OCI-LY7 (cell line): ENCODE measurements at regions not wholly inside any gene's neighbourhood (a gene's known extent, or its start where the extent isn't known, plus 50 kb on each side); places are given as distances from the start of the nearest gene placed in this dataset.

Experiments used
- BruUV-seq: library from RNA; stranded (reverse); fragments of 400-500 nt; replicated peaks from 2 replicates; lab custom pipeline; 2021; lab: Mats Ljungman, UMichigan
- CTCF ChIA-PET: fragments of 300-600 bp; sonication (Branson Sonifier 250); formaldehyde crosslinking; loops from one replicate; lab custom pipeline; 2022; ENCODE audit warnings: antibody characterized with exemption; ENCODE audit not compliant: unreplicated experiment; lab: Charles Lee
- POLR2A ChIA-PET: fragments of 300-600 bp; sonication (Branson Sonifier 250); formaldehyde crosslinking; loops from one replicate; lab custom pipeline; 2022; ENCODE audit warnings: antibody characterized with exemption; lab: Charles Lee
- DNase-seq: peaks from one replicate; pipeline ENCODE4 v3.0.0-alpha.2; 2015; ENCODE audit warnings: low spot score
- H2AFZ ChIP-seq: fragments of 200-600 bp; sonication (generic), shearing (Covaris generic); 2 replicates; pipeline ENCODE4 v1.6.1; 2014; ENCODE audit warnings: mild to moderate bottlenecking, antibody characterized with exemption, low read length, moderate library complexity
- H3K27ac ChIP-seq: fragments of 200-600 bp; sonication (generic); 2 replicates; pipeline ENCODE4 v1.5.1; 2014; ENCODE audit warnings: mixed run types, low read depth, mild to moderate bottlenecking, moderate library complexity, low read length, inconsistent platforms; ENCODE audit not compliant: poor library complexity, severe bottlenecking
- H3K36me3 ChIP-seq: fragments of 200-600 bp; sonication (generic); 2 replicates; pipeline ENCODE4 v1.6.1; 2014; ENCODE audit warnings: mild to moderate bottlenecking, antibody characterized with exemption, low read length, moderate library complexity, mixed read lengths; ENCODE audit not compliant: insufficient read depth
- H3K4me1 ChIP-seq: fragments of 200-600 bp; sonication (generic); 2 replicates; pipeline ENCODE4 v1.5.1; 2014; ENCODE audit warnings: mild to moderate bottlenecking, low read length; ENCODE audit not compliant: insufficient read depth, poor library complexity, severe bottlenecking
- H3K4me2 ChIP-seq: fragments of 200-600 bp; sonication (generic); 2 replicates; pipeline ENCODE4 v1.6.1; 2014; ENCODE audit warnings: mild to moderate bottlenecking, low read length
- H3K4me3 ChIP-seq: fragments of 200-600 bp; sonication (generic); 2 replicates; pipeline ENCODE4 v1.5.1; 2014; ENCODE audit warnings: mild to moderate bottlenecking, low read depth, low read length; ENCODE audit not compliant: poor library complexity, severe bottlenecking
- H3K79me2 ChIP-seq: fragments of 200-600 bp; sonication (generic); 2 replicates; pipeline ENCODE4 v1.6.1; 2016; ENCODE audit warnings: low read depth, mild to moderate bottlenecking, low read length, moderate library complexity, mixed read lengths; ENCODE audit not compliant: insufficient read depth
- H3K9me2 ChIP-seq: fragments of 200-600 bp; sonication (generic); 2 replicates; pipeline ENCODE4 v1.6.1; 2016; ENCODE audit warnings: mild to moderate bottlenecking, low read length, mixed read lengths; ENCODE audit not compliant: insufficient read depth
- H3K9me3 ChIP-seq: fragments of 200-600 bp; sonication (generic); 2 replicates; pipeline ENCODE4 v1.6.1; 2014; ENCODE audit warnings: mild to moderate bottlenecking, mixed run types, low read length, mixed read lengths
- H4K20me1 ChIP-seq: fragments of 200-600 bp; sonication (generic); 2 replicates; pipeline ENCODE4 v1.6.1; 2014; ENCODE audit warnings: mild to moderate bottlenecking, antibody characterized with exemption, low read length, moderate library complexity, mixed read lengths; ENCODE audit not compliant: insufficient read depth
- EZH2phosphoT487 ChIP-seq: fragments of 200-600 bp; sonication (generic); IDR thresholded peaks from 2 replicates; pipeline ENCODE4 v1.6.1; 2018; ENCODE audit warnings: low read depth, borderline replicate concordance, mild to moderate bottlenecking, mixed run types, antibody characterized with exemption, low read length, moderate library complexity, mixed read lengths
- intact Hi-C: fragments of 100-400 bp; cut with micrococcal nuclease; formaldehyde crosslinking; loops from one replicate; pipeline ENCODE4 v1.10.0; 2022; ENCODE audit not compliant: unreplicated experiment
- TF ChIP-seq, protein P1 (sequence below): fragments of 200-600 bp; sonication (generic); conservative IDR thresholded peaks from 2 replicates; pipeline ENCODE4 v1.5.1; 2014; ENCODE audit warnings: mild to moderate bottlenecking, antibody characterized with exemption, low read length, moderate library complexity, mixed read lengths

DNA sequence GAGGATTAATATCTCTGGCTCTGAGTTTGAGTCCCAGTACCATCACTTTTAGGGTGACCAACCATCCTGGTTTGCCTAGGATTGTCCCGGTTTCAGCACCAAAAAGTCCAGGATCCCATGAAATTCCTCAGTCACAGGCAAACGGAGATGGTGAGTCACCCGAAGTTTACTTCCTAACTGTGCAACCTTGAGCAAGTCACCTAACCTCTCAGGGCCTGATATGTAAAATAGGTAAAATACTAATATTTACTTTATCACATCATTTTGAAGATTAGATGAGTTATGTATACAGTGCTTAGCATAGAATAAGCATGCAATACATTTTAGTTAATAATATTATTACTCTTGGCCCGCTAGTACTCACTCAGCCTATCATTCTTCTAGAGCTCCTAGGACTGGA lies 91.1 kb upstream of the KCNMB2 start:
- H3K79me2 ChIP-seq = no peaks in the 10 kb centered on the region
- H3K36me3 ChIP-seq = no peaks in the 10 kb centered on the region
- CTCF ChIA-PET = interaction anchor here (0.5 kb wide), 1 partner anchor 505 kb away, joined by 3 read pairs; no protein-coding TSS in a partner anchor
- H3K27ac ChIP-seq = no peak overlapping the region
- POLR2A ChIA-PET = interaction anchor here (0.7 kb wide), 1 partner anchor 24 kb away, joined by 3 read pairs; no protein-coding TSS in a partner anchor
- no peak overlapping the region for H3K4me3 ChIP-seq
- no peak for DNase-seq
- no peak overlapping the region for H2AFZ ChIP-seq
- no peaks in the 10 kb centered on the region for H4K20me1 ChIP-seq
- H3K4me2 ChIP-seq = no peak overlapping the region
- BruUV-seq = no TSS peak
- H3K4me1 ChIP-seq = no peaks in the 10 kb centered on the region
- TF ChIP-seq, protein P1, sequence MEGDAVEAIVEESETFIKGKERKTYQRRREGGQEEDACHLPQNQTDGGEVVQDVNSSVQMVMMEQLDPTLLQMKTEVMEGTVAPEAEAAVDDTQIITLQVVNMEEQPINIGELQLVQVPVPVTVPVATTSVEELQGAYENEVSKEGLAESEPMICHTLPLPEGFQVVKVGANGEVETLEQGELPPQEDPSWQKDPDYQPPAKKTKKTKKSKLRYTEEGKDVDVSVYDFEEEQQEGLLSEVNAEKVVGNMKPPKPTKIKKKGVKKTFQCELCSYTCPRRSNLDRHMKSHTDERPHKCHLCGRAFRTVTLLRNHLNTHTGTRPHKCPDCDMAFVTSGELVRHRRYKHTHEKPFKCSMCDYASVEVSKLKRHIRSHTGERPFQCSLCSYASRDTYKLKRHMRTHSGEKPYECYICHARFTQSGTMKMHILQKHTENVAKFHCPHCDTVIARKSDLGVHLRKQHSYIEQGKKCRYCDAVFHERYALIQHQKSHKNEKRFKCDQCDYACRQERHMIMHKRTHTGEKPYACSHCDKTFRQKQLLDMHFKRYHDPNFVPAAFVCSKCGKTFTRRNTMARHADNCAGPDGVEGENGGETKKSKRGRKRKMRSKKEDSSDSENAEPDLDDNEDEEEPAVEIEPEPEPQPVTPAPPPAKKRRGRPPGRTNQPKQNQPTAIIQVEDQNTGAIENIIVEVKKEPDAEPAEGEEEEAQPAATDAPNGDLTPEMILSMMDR = no peak
- no peak for TF ChIP-seq EZH2phosphoT487
- intact Hi-C loops = no loop called here
- H3K9me3 ChIP-seq = no peaks in the 10 kb centered on the region
- H3K9me2 ChIP-seq = no peaks in the 10 kb centered on the region

DNA sequence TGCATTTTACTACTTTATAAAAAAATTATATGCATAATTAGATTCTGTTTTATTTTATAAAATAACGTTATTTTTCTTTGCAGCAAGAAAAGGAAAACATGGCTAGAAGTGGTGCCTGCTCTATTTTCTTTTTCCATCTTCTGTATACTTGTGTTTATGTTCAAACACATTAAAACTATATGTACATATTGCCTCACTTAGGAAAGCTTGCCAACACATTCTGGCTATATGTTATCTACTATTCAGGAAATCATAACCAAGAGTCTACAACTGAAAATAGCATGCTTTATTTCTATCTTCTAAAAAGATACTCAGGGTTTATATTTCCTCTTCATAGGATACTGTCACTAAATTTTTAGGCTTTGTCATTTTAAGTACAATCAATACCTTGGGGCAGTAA lies 90.2 kb upstream of the KCNMB2 start:
- TF ChIP-seq, protein P1 = no peak
- no peak for TF ChIP-seq EZH2phosphoT487
- DNase-seq = no peak
- H2AFZ ChIP-seq = no peak overlapping the region
- intact Hi-C loops = no loop called here
- BruUV-seq = no TSS peak
- CTCF ChIA-PET = no interaction called here
- H3K4me1 ChIP-seq = no peaks in the 10 kb centered on the region
- no peak overlapping the region for H3K4me3 ChIP-seq
- no peaks in the 10 kb centered on the region for H3K9me2 ChIP-seq
- H3K36me3 ChIP-seq = no peaks in the 10 kb centered on the region
- POLR2A ChIA-PET = no interaction called here
- no peak overlapping the region for H3K4me2 ChIP-seq
- no peaks in the 10 kb centered on the region for H3K9me3 ChIP-seq
- no peaks in the 10 kb centered on the region for H3K79me2 ChIP-seq
- no peaks in the 10 kb centered on the region for H4K20me1 ChIP-seq
- H3K27ac ChIP-seq = no peak overlapping the region

DNA sequence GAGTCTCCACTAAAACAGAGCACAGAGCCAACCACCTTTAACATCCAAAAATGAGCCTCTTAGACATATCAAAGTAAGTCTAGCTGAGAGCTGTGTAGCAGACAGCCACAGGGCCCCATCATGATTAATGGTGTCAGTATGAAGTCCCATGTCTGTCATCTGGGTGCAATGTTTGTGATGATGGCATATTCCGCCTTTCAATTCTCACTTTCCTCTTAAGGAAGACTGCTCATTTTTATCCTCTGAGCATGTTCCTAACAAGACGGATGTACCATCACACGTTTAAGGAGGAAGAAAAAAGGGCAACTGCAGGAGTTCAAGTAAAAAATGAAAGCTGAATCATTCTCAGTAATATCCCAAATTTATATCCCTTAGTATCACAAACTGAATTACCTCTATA lies 85.8 kb upstream of the KCNMB2 start:
- POLR2A ChIA-PET = interaction anchor here (0.9 to 2.6 kb wide), 3 partner anchors 10 to 14 kb away, joined by 3 to 14 read pairs (median 5); no protein-coding TSS in a partner anchor
- Histone ChIP-seq H4K20me1 (no peaks in the 10 kb centered on the region), H3K4me2 (no peak overlapping the region), H3K79me2 (no peaks in the 10 kb centered on the region), H3K9me2 (no peaks in the 10 kb centered on the region), H3K4me1 (no peaks in the 10 kb centered on the region), H3K4me3 (no peak overlapping the region), H3K27ac (no peak overlapping the region), H3K9me3 (no peaks in the 10 kb centered on the region), H3K36me3 (no peaks in the 10 kb centered on the region), H2AFZ (no peak overlapping the region)
- intact Hi-C loops = no loop called here
- CTCF ChIA-PET = no interaction called here
- TF ChIP-seq, protein P1 = no peak
- TF ChIP-seq EZH2phosphoT487 = no peak
- BruUV-seq = no TSS peak
- no peak for DNase-seq
